ENCODE measurements at regions not wholly inside any gene's neighbourhood (a gene's known extent, or its start where the extent isn't known, plus 50 kb on each side); places are given as distances from the start of the nearest gene placed in this dataset.

DNA sequence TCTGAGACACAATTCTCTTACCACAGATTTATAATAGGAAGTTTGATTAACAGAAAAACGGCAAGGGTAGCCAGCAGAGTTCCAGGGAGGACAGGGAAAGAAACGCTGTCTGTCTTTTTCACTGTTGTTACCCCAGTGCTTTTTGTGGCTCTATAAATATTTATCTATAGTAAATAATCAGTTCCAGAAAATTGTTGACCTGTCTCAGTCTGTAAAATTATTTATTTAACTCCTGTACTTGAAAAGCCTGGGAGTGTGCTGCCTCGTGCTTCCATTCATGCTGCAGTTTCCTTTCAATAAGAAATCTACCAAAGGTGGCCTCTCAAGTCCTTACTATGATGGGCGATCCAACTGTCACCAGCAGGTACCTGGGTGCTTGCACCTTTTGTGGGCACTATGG, 102.9 kb downstream of the ETAA1 start (continued):
- TF ChIP-seq, protein P1, sequence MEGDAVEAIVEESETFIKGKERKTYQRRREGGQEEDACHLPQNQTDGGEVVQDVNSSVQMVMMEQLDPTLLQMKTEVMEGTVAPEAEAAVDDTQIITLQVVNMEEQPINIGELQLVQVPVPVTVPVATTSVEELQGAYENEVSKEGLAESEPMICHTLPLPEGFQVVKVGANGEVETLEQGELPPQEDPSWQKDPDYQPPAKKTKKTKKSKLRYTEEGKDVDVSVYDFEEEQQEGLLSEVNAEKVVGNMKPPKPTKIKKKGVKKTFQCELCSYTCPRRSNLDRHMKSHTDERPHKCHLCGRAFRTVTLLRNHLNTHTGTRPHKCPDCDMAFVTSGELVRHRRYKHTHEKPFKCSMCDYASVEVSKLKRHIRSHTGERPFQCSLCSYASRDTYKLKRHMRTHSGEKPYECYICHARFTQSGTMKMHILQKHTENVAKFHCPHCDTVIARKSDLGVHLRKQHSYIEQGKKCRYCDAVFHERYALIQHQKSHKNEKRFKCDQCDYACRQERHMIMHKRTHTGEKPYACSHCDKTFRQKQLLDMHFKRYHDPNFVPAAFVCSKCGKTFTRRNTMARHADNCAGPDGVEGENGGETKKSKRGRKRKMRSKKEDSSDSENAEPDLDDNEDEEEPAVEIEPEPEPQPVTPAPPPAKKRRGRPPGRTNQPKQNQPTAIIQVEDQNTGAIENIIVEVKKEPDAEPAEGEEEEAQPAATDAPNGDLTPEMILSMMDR (conservative IDR thresholded peaks at IDR 0.05; ENCODE audit: low read depth in 2 of 2), result no peak
- TF ChIP-seq, protein P2, sequence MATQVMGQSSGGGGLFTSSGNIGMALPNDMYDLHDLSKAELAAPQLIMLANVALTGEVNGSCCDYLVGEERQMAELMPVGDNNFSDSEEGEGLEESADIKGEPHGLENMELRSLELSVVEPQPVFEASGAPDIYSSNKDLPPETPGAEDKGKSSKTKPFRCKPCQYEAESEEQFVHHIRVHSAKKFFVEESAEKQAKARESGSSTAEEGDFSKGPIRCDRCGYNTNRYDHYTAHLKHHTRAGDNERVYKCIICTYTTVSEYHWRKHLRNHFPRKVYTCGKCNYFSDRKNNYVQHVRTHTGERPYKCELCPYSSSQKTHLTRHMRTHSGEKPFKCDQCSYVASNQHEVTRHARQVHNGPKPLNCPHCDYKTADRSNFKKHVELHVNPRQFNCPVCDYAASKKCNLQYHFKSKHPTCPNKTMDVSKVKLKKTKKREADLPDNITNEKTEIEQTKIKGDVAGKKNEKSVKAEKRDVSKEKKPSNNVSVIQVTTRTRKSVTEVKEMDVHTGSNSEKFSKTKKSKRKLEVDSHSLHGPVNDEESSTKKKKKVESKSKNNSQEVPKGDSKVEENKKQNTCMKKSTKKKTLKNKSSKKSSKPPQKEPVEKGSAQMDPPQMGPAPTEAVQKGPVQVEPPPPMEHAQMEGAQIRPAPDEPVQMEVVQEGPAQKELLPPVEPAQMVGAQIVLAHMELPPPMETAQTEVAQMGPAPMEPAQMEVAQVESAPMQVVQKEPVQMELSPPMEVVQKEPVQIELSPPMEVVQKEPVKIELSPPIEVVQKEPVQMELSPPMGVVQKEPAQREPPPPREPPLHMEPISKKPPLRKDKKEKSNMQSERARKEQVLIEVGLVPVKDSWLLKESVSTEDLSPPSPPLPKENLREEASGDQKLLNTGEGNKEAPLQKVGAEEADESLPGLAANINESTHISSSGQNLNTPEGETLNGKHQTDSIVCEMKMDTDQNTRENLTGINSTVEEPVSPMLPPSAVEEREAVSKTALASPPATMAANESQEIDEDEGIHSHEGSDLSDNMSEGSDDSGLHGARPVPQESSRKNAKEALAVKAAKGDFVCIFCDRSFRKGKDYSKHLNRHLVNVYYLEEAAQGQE (IDR thresholded peaks at IDR 0.05; ENCODE audit: unreplicated experiment), result no peak
- TF ChIP-seq NANOG (IDR thresholded peaks at IDR 0.05; ENCODE audit: borderline replicate concordance), result no peak

DNA sequence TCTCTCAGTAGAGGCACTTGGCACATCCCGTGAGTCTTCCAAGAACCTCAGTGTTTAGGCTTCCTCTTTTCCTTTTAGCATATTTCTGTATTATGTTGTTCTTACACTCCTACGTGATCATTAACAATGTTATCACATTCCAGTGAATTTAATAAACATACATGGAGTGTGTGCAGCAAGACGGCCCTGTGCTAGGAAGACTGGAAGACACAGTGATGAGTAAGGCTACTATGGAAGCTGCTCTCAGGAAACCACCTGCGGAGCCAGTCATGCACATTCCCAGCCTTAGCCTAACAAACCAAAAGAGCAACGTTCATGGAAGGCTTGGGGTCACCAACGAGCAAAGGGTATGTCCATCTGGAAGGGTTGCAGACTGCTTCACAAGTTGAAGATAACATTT, 103.4 kb downstream of the ETAA1 start:
- no peak overlapping the region for H3K4me3 Mint-ChIP-seq
- Histone ChIP-seq H4K20me1 (replicated peaks; ENCODE audit: insufficient read depth) (no peaks in the 10 kb centered on the region), H3K27ac (ENCODE audit: low read depth) (no peak overlapping the region), H3K4me3 (no peak overlapping the region), H3K36me3 (ENCODE audit: insufficient read depth) (no peaks in the 10 kb centered on the region), H3K79me2 (replicated peaks; ENCODE audit: insufficient read depth) (no peaks in the 10 kb centered on the region), H3K4me1 (ENCODE audit: insufficient read depth) (peaks cover 3% of the 10 kb centered on the region; the same call in 1 of the 2 replicates), H3K9me2 (ENCODE audit: insufficient read depth) (no peaks in the 10 kb centered on the region), H3F3A (replicated peaks; ENCODE audit: low read depth) (no peaks in the 10 kb centered on the region), H3K4me2 (no peak overlapping the region), H2AFZ (no peak overlapping the region), H3K27me3 (ENCODE audit: insufficient read depth) (no peaks in the 10 kb centered on the region)
- ATAC-seq (no peak), DNase-seq (ENCODE audit: low spot score) (no peak)
- H3K4me1 Mint-ChIP-seq, result no peaks in the 10 kb centered on the region
- H3K27ac Mint-ChIP-seq, result no peak overlapping the region
- H3K27me3 Mint-ChIP-seq (ENCODE audit: insufficient read depth, low read depth, poor library complexity), result no peaks in the 10 kb centered on the region
- H3K9me3 Mint-ChIP-seq, result no peaks in the 10 kb centered on the region
- TF ChIP-seq EZH2phosphoT487 (IDR thresholded peaks at IDR 0.05; ENCODE audit: unreplicated experiment) (no peak), ZNF331 (CRISPR knock-in tag; IDR thresholded peaks at IDR 0.05; ENCODE audit: low read depth) (no peak), POLR2AphosphoS5 (IDR thresholded peaks at IDR 0.05; ENCODE audit: low read depth) (no peak), ETS1 (IDR thresholded peaks at IDR 0.05) (no peak), JUNB (IDR thresholded peaks at IDR 0.05; ENCODE audit: unreplicated experiment) (no peak), ZNF114 (CRISPR knock-in tag; IDR thresholded peaks at IDR 0.05) (no peak), STAT1 (IDR thresholded peaks at IDR 0.05; ENCODE audit: unreplicated experiment) (no peak), EZH2 (IDR thresholded peaks at IDR 0.05; ENCODE audit: low read depth, unreplicated experiment) (no peak)
- TF ChIP-seq, protein P1 (conservative IDR thresholded peaks at IDR 0.05; ENCODE audit: low read depth in 2 of 2), result no peak
- TF ChIP-seq, protein P2 (IDR thresholded peaks at IDR 0.05; ENCODE audit: unreplicated experiment), result no peak
- H3K36me3 Mint-ChIP-seq (ENCODE audit: low read depth), result no peaks in the 10 kb centered on the region
